ENCODE measurements at regions not wholly inside any gene's neighbourhood (a gene's known extent, or its start where the extent isn't known, plus 50 kb on each side); places are given as distances from the start of the nearest gene placed in this dataset.
A peak's percentile ranks its signal among the peaks of the same experiment; 100 is the strongest.

- Histone ChIP-seq H3K79me1 (ENCODE audit: low read length) (no peaks in the 10 kb centered on the region), H4K8ac (ENCODE audit: low read depth, low read length) (no peak overlapping the region), H3K4me3 (ENCODE audit: low read depth, low read length) (no peak overlapping the region), H3K23ac (ENCODE audit: low read length) (no peak overlapping the region), H3K27ac (ENCODE audit: low read depth, low read length) (no peak overlapping the region), H3K4me1 (ENCODE audit: control insufficient read depth in 1 of 2, insufficient read depth in 2 of 2, low read length in 2 of 2) (peaks cover 0 to 3% of the 10 kb centered on the region in 2 experiments), H3K18ac (ENCODE audit: low read length) (no peak overlapping the region), H3K36me3 (ENCODE audit: control insufficient read depth in 1 of 2, insufficient read depth in 2 of 2, low read length in 2 of 2) (no peaks in the 10 kb centered on the region), H2AK5ac (ENCODE audit: low read length) (no peak overlapping the region), H2BK12ac (ENCODE audit: low read length) (no peak overlapping the region), H3K4me2 (ENCODE audit: low read length) (no peak overlapping the region), H3K27me3 (ENCODE audit: insufficient read depth, low read length) (no peaks in the 10 kb centered on the region), H4K12ac (ENCODE audit: low read depth, low read length) (no peak overlapping the region), H3K4ac (ENCODE audit: low read depth, low read length) (no peak overlapping the region), H2BK120ac (ENCODE audit: insufficient read depth, low read length, poor library complexity) (no peak overlapping the region), H2BK5ac (ENCODE audit: low read depth, low read length, poor library complexity) (no peak overlapping the region), H3K9me3 (ENCODE audit: insufficient read depth, low read depth, low read length) (no peaks in the 10 kb centered on the region), H3K9ac (ENCODE audit: low read length) (no peak overlapping the region), H3K14ac (ENCODE audit: low read length) (no peak overlapping the region), H2AFZ (ENCODE audit: insufficient read depth, low read length, poor library complexity) (no peak overlapping the region), H3K79me2 (ENCODE audit: control insufficient read depth, insufficient read depth, low read length, poor library complexity) (no peaks in the 10 kb centered on the region), H4K91ac (ENCODE audit: low read depth, low read length) (no peak overlapping the region)
- DNase-seq: peak; percentile 13 to 23
- no CpG with 5 or more reads among the region's 17 CpGs for WGBS (ENCODE audit: extremely low coverage, insufficient coverage, insufficient read length)
Observed at GRCh38 chr10:30219971-30220751, 128.9 kb downstream of the MTPAP start.

- Histone ChIP-seq H3K18ac (ENCODE audit: low read length) (no peak overlapping the region), H3K23ac (ENCODE audit: low read length) (no peak overlapping the region), H2AFZ (ENCODE audit: insufficient read depth, low read length, poor library complexity) (no peak overlapping the region), H3K4ac (ENCODE audit: low read depth, low read length) (no peak overlapping the region), H4K91ac (ENCODE audit: low read depth, low read length) (no peak overlapping the region), H4K8ac (ENCODE audit: low read depth, low read length) (no peak overlapping the region), H2BK12ac (ENCODE audit: low read length) (no peak overlapping the region), H3K27me3 (ENCODE audit: insufficient read depth, low read length) (no peaks in the 10 kb centered on the region), H3K79me1 (ENCODE audit: low read length) (no peaks in the 10 kb centered on the region), H2BK120ac (ENCODE audit: insufficient read depth, low read length, poor library complexity) (no peak overlapping the region), H3K9ac (ENCODE audit: low read length) (no peak overlapping the region), H3K4me1 (ENCODE audit: control insufficient read depth in 1 of 2, insufficient read depth in 2 of 2, low read length in 2 of 2) (peaks cover 0 to 3% of the 10 kb centered on the region in 2 experiments), H3K14ac (ENCODE audit: low read length) (no peak overlapping the region), H3K9me3 (ENCODE audit: insufficient read depth, low read depth, low read length) (no peaks in the 10 kb centered on the region), H3K4me3 (ENCODE audit: low read depth, low read length) (no peak overlapping the region), H3K36me3 (ENCODE audit: control insufficient read depth in 1 of 2, insufficient read depth in 2 of 2, low read length in 2 of 2) (no peaks in the 10 kb centered on the region), H3K4me2 (ENCODE audit: low read length) (no peak overlapping the region), H4K12ac (ENCODE audit: low read depth, low read length) (no peak overlapping the region), H3K27ac (ENCODE audit: low read depth, low read length) (no peak overlapping the region), H2AK5ac (ENCODE audit: low read length) (no peak overlapping the region), H2BK5ac (ENCODE audit: low read depth, low read length, poor library complexity) (no peak overlapping the region), H3K79me2 (ENCODE audit: control insufficient read depth, insufficient read depth, low read length, poor library complexity) (no peaks in the 10 kb centered on the region)
- DNase-seq: no peak
- WGBS (ENCODE audit: extremely low coverage, insufficient coverage, insufficient read length): no CpG with 5 or more reads among the region's 4 CpGs
Observed at GRCh38 chr10:30216821-30217220, 132.3 kb downstream of the MTPAP start.

- H2BK5ac ChIP-seq (ENCODE audit: low read depth, low read length, poor library complexity): no peak overlapping the region
- no peak overlapping the region for H3K9ac ChIP-seq (ENCODE audit: low read length)
- H2BK120ac ChIP-seq (ENCODE audit: insufficient read depth, low read length, poor library complexity): no peak overlapping the region
- H3K79me1 ChIP-seq (ENCODE audit: low read length): no peaks in the 10 kb centered on the region
- H2AK5ac ChIP-seq (ENCODE audit: low read length): no peak overlapping the region
- H3K79me2 ChIP-seq (ENCODE audit: control insufficient read depth, insufficient read depth, low read length, poor library complexity): no peaks in the 10 kb centered on the region
- no peak overlapping the region for H3K27ac ChIP-seq (ENCODE audit: low read depth, low read length)
- H3K36me3 ChIP-seq (ENCODE audit: control insufficient read depth in 1 of 2, insufficient read depth in 2 of 2, low read length in 2 of 2): no peaks in the 10 kb centered on the region
- H3K4me3 ChIP-seq (ENCODE audit: low read depth, low read length): no peak overlapping the region
- no peak overlapping the region for H2BK12ac ChIP-seq (ENCODE audit: low read length)
- no CpG with 5 or more reads among the region's 8 CpGs for WGBS (ENCODE audit: extremely low coverage, insufficient coverage, insufficient read length)
- no peak overlapping the region for H3K4ac ChIP-seq (ENCODE audit: low read depth, low read length)
- H3K18ac ChIP-seq (ENCODE audit: low read length): no peak overlapping the region
- no peak overlapping the region for H4K12ac ChIP-seq (ENCODE audit: low read depth, low read length)
- no peaks in the 10 kb centered on the region for H3K27me3 ChIP-seq (ENCODE audit: insufficient read depth, low read length)
- H3K9me3 ChIP-seq (ENCODE audit: insufficient read depth, low read depth, low read length): no peaks in the 10 kb centered on the region
- no peak overlapping the region for H2AFZ ChIP-seq (ENCODE audit: insufficient read depth, low read length, poor library complexity)
- no peak for DNase-seq
- no peak overlapping the region for H3K4me2 ChIP-seq (ENCODE audit: low read length)
- no peak overlapping the region for H4K8ac ChIP-seq (ENCODE audit: low read depth, low read length)
- no peak overlapping the region for H3K14ac ChIP-seq (ENCODE audit: low read length)
- H3K23ac ChIP-seq (ENCODE audit: low read length): no peak overlapping the region
- peaks cover 0 to 3% of the 10 kb centered on the region in 2 experiments for H3K4me1 ChIP-seq (ENCODE audit: control insufficient read depth in 1 of 2, insufficient read depth in 2 of 2, low read length in 2 of 2)
- H4K91ac ChIP-seq (ENCODE audit: low read depth, low read length): no peak overlapping the region
Observed at GRCh38 chr10:30215623-30216022, 133.5 kb downstream of the MTPAP start.

GRCh38 chr10:30215141-30215540, 133.9 kb downstream of the MTPAP start:
- Histone ChIP-seq H2BK120ac (ENCODE audit: insufficient read depth, low read length, poor library complexity) (no peak overlapping the region), H3K4me2 (ENCODE audit: low read length) (no peak overlapping the region), H3K18ac (ENCODE audit: low read length) (no peak overlapping the region), H3K9ac (ENCODE audit: low read length) (no peak overlapping the region), H3K4me3 (ENCODE audit: low read depth, low read length) (no peak overlapping the region), H3K79me1 (ENCODE audit: low read length) (no peaks in the 10 kb centered on the region), H3K79me2 (ENCODE audit: control insufficient read depth, insufficient read depth, low read length, poor library complexity) (no peaks in the 10 kb centered on the region), H2AK5ac (ENCODE audit: low read length) (no peak overlapping the region), H3K23ac (ENCODE audit: low read length) (no peak overlapping the region), H4K12ac (ENCODE audit: low read depth, low read length) (no peak overlapping the region), H4K8ac (ENCODE audit: low read depth, low read length) (no peak overlapping the region), H3K27me3 (ENCODE audit: insufficient read depth, low read length) (no peaks in the 10 kb centered on the region), H3K4ac (ENCODE audit: low read depth, low read length) (no peak overlapping the region), H2BK12ac (ENCODE audit: low read length) (no peak overlapping the region), H4K91ac (ENCODE audit: low read depth, low read length) (no peak overlapping the region), H3K9me3 (ENCODE audit: insufficient read depth, low read depth, low read length) (no peaks in the 10 kb centered on the region), H3K27ac (ENCODE audit: low read depth, low read length) (no peak overlapping the region), H3K36me3 (ENCODE audit: control insufficient read depth in 1 of 2, insufficient read depth in 2 of 2, low read length in 2 of 2) (no peaks in the 10 kb centered on the region), H3K14ac (ENCODE audit: low read length) (no peak overlapping the region), H2BK5ac (ENCODE audit: low read depth, low read length, poor library complexity) (no peak overlapping the region), H2AFZ (ENCODE audit: insufficient read depth, low read length, poor library complexity) (no peak overlapping the region), H3K4me1 (ENCODE audit: control insufficient read depth in 1 of 2, insufficient read depth in 2 of 2, low read length in 2 of 2) (peaks cover 0 to 3% of the 10 kb centered on the region in 2 experiments)
- no CpG with 5 or more reads among the region's 2 CpGs for WGBS (ENCODE audit: extremely low coverage, insufficient coverage, insufficient read length)
- peak; percentile 14 to 81 for DNase-seq
